H1 (cell line): ENCODE measurements at regions not wholly inside any gene's neighbourhood (a gene's known extent, or its start where the extent isn't known, plus 50 kb on each side); places are given as distances from the start of the nearest gene placed in this dataset.

Experiments used
- CTCF ChIA-PET: fragments of 300-600 bp; sonication (Branson Sonifier 250); formaldehyde crosslinking; loops from one replicate; lab custom pipeline; 2021; ENCODE audit not compliant: partially characterized antibody; lab: Charles Lee
- POLR2A ChIA-PET: fragments of 300-600 bp; sonication (Branson Sonifier 250); formaldehyde crosslinking; loops from one replicate; lab custom pipeline; 2021; ENCODE audit warnings: inconsistent platforms; ENCODE audit not compliant: partially characterized antibody; lab: Charles Lee
- DNase-seq, 2 experiments: peaks; one replicate each; pipeline versions ENCODE4 v3.0.0 to v3.0.0-alpha.2; 2010 to 2022; ENCODE audit warnings: low spot score in 2 of 2, low read depth in 1 of 2, mixed read lengths in 1 of 2
- FAIRE-seq: peaks from 2 replicates; lab custom pipeline; 2011; peaks lifted over from hg19 to GRCh38; lab: Jason Lieb, UNC
- H2AFZ ChIP-seq: 2 replicates; pipeline ENCODE4 v1.8.1; 2012; ENCODE audit warnings: low read length, inconsistent platforms
- H2AK5ac ChIP-seq: 2 replicates; pipeline ENCODE4 v1.6.1; 2013; ENCODE audit warnings: low read depth, low read length
- H2BK120ac ChIP-seq: replicated peaks from 2 replicates; pipeline ENCODE3; 2013; ENCODE audit warnings: low read depth, low read length, inconsistent platforms
- H2BK12ac ChIP-seq: 2 replicates; pipeline ENCODE4 v1.6.1; 2013; ENCODE audit warnings: low read depth, low read length
- H2BK15ac ChIP-seq: 2 replicates; pipeline ENCODE4 v1.6.1; 2013; ENCODE audit warnings: low read length
- H2BK20ac ChIP-seq: 2 replicates; pipeline ENCODE4 v1.6.1; 2013; ENCODE audit warnings: low read length
- H2BK5ac ChIP-seq: 2 replicates; pipeline ENCODE4 v1.6.1; 2013; ENCODE audit warnings: low read depth, low read length
- H3K14ac ChIP-seq: 2 replicates; pipeline ENCODE4 v1.6.1; 2013; ENCODE audit warnings: inconsistent platforms; ENCODE audit not compliant: insufficient read length
- H3K18ac ChIP-seq: 2 replicates; pipeline ENCODE4 v1.6.1; 2013; ENCODE audit warnings: low read length; ENCODE audit errors: extremely low read depth
- H3K23ac ChIP-seq: 2 replicates; pipeline ENCODE4 v1.6.1; 2013; ENCODE audit warnings: inconsistent platforms; ENCODE audit not compliant: insufficient read length
- H3K23me2 ChIP-seq: 2 replicates; pipeline ENCODE4 v1.6.1; 2013; ENCODE audit warnings: low read depth, low read length
- H3K27ac ChIP-seq: 2 replicates; pipeline ENCODE4 v1.6.1; 2011; ENCODE audit warnings: low read depth, low read length, inconsistent platforms
- H3K27me3 ChIP-seq, 4 experiments: replicated peaks in 1 of 4; 1 replicate in 1 of 4; 2 replicates in 3 of 4; pipeline versions ENCODE4 v1.6.1 to v1.8.1; 2011 to 2013; ENCODE audit warnings: low read length in 3 of 4, mild to moderate bottlenecking in 3 of 4, inconsistent platforms in 2 of 4, mixed read lengths in 2 of 4, moderate library complexity in 1 of 4; ENCODE audit not compliant: control insufficient read depth in 3 of 4, insufficient read depth in 3 of 4; ENCODE audit errors: extremely low read depth in 1 of 4
- H3K36me3 ChIP-seq, 4 experiments: 2 replicates each; pipeline versions ENCODE4 v1.6.1 to v1.8.1; 2011 to 2013; ENCODE audit warnings: mild to moderate bottlenecking in 4 of 4, low read length in 3 of 4, moderate library complexity in 2 of 4, control low read depth in 1 of 4, inconsistent platforms in 1 of 4; ENCODE audit not compliant: insufficient read depth in 4 of 4, control insufficient read depth in 2 of 4
- H3K4ac ChIP-seq: replicated peaks from 2 replicates; pipeline ENCODE3; 2013; ENCODE audit warnings: low read length, low read depth, mixed read lengths, inconsistent platforms; ENCODE audit not compliant: insufficient read length
- H3K4me1 ChIP-seq, 4 experiments: replicated peaks in 1 of 4; 1 replicate in 1 of 4; 2 replicates in 3 of 4; pipeline versions ENCODE4 v1.6.1 to v1.8.1; 2011 to 2013; ENCODE audit warnings: low read length in 3 of 4, inconsistent platforms in 2 of 4, mixed read lengths in 1 of 4; ENCODE audit not compliant: insufficient read depth in 4 of 4, control insufficient read depth in 3 of 4
- H3K4me2 ChIP-seq, 2 experiments: 2 replicates each; pipeline versions ENCODE4 v1.6.1 to v1.8.1; 2011 to 2013; ENCODE audit warnings: low read depth in 2 of 2, low read length in 2 of 2, control low read depth in 1 of 2, inconsistent platforms in 1 of 2, mild to moderate bottlenecking in 1 of 2; ENCODE audit not compliant: insufficient read depth in 1 of 2
- H3K4me3 ChIP-seq, 4 experiments: fragments of 200-600, 300-600 bp in 1 of 4; sonication (generic), shearing (Covaris generic), sonication (Bioruptor Twin) in 1 of 4; 2 replicates each; pipeline versions ENCODE4 v1.5.1 to v1.8.1; 2011 to 2016; ENCODE audit warnings: low read length in 4 of 4, low read depth in 3 of 4, control low read depth in 2 of 4, inconsistent platforms in 2 of 4, mild to moderate bottlenecking in 2 of 4, mixed read lengths in 1 of 4, moderate library complexity in 1 of 4; ENCODE audit not compliant: insufficient read depth in 2 of 4; ENCODE audit errors: extremely low read depth in 1 of 4
- H3K56ac ChIP-seq: replicated peaks from 2 replicates; pipeline ENCODE3; 2013; ENCODE audit warnings: low read depth, mild to moderate bottlenecking, mixed read lengths, low read length, inconsistent platforms; ENCODE audit not compliant: insufficient read length
- H3K79me1 ChIP-seq: 2 replicates; pipeline ENCODE4 v1.6.1; 2013; ENCODE audit warnings: low read depth, low read length, control low read depth
- H3K79me2 ChIP-seq, 2 experiments: 2 replicates each; pipeline versions ENCODE4 v1.6.1 to v1.8.1; 2012 to 2013; ENCODE audit warnings: low read length in 2 of 2, mild to moderate bottlenecking in 2 of 2, inconsistent platforms in 1 of 2; ENCODE audit not compliant: insufficient read depth in 2 of 2, control insufficient read depth in 1 of 2
- H3K9ac ChIP-seq, 4 experiments: replicated peaks in 1 of 4; 1 replicate in 1 of 4; 2 replicates in 3 of 4; pipeline versions ENCODE4 v1.6.1 to v1.8.1; 2011 to 2013; ENCODE audit warnings: low read depth in 3 of 4, low read length in 3 of 4, control low read depth in 2 of 4, mild to moderate bottlenecking in 2 of 4, moderate library complexity in 2 of 4, inconsistent platforms in 1 of 4; ENCODE audit errors: extremely low read depth in 1 of 4
- H3K9me3 ChIP-seq, 2 experiments: 2 replicates each; pipeline versions ENCODE4 v1.6.1 to v1.8.1; 2012 to 2013; ENCODE audit warnings: mild to moderate bottlenecking in 2 of 2, moderate library complexity in 2 of 2, control low read depth in 1 of 2, inconsistent platforms in 1 of 2, low read depth in 1 of 2, low read length in 1 of 2, mixed read lengths in 1 of 2; ENCODE audit not compliant: insufficient read depth in 2 of 2
- H4K20me1 ChIP-seq, 2 experiments: replicated peaks in 1 of 2; 2 replicates each; pipeline versions ENCODE3 to v1.8.1; 2011 to 2013; ENCODE audit warnings: inconsistent platforms in 2 of 2, low read length in 2 of 2, mild to moderate bottlenecking in 1 of 2; ENCODE audit not compliant: insufficient read depth in 2 of 2, control insufficient read depth in 1 of 2
- H4K5ac ChIP-seq: 2 replicates; pipeline ENCODE4 v1.6.1; 2013; ENCODE audit warnings: low read length, low read depth, mixed read lengths, inconsistent platforms; ENCODE audit not compliant: insufficient read length
- H4K8ac ChIP-seq: 2 replicates; pipeline ENCODE4 v1.8.0; 2013; ENCODE audit warnings: mild to moderate bottlenecking, moderate library complexity, low read length, inconsistent platforms; ENCODE audit not compliant: insufficient read depth; ENCODE audit errors: extremely low read depth
- H4K91ac ChIP-seq: replicated peaks from 2 replicates; pipeline ENCODE3; 2013; ENCODE audit warnings: low read length, mixed read lengths, inconsistent platforms; ENCODE audit not compliant: insufficient read length
- ATF3 ChIP-seq: IDR thresholded peaks from 2 replicates; pipeline ENCODE4 v1.6.1; 2011; ENCODE audit warnings: low read depth, mild to moderate bottlenecking, low read length; ENCODE audit not compliant: insufficient read depth
- CREB1 ChIP-seq: IDR thresholded peaks from 2 replicates; pipeline ENCODE4 v1.6.1; 2012; ENCODE audit warnings: inconsistent platforms
- CTBP2 ChIP-seq: IDR thresholded peaks from 2 replicates; pipeline ENCODE4 v1.7.0; 2011; ENCODE audit warnings: borderline replicate concordance, mild to moderate bottlenecking, moderate library complexity, mixed read lengths, low read length; ENCODE audit not compliant: insufficient read depth, insufficient read length
- HDAC6 ChIP-seq: IDR thresholded peaks from one replicate; pipeline ENCODE4 v1.7.1; 2012; ENCODE audit warnings: low read depth, mild to moderate bottlenecking, inconsistent platforms, low read length, moderate library complexity
- KDM5A ChIP-seq: fragments of 200-600 bp; IDR thresholded peaks from 2 replicates; pipeline ENCODE4 v1.7.1; 2012; ENCODE audit warnings: mild to moderate bottlenecking, low read length, inconsistent platforms, mixed read lengths
- RAD21 ChIP-seq, 2 experiments: IDR thresholded peaks in 1 of 2; conservative IDR thresholded peaks in 1 of 2; 2 replicates each; pipeline ENCODE4 v1.6.1; 2011; ENCODE audit warnings: low read depth in 2 of 2, low read length in 2 of 2, improper control_type of control experiment in 1 of 2, inconsistent platforms in 1 of 2, mild to moderate bottlenecking in 1 of 2, moderate library complexity in 1 of 2
- USF2 ChIP-seq: IDR thresholded peaks from 2 replicates; pipeline ENCODE4 v1.6.1; 2011; ENCODE audit warnings: low read length, improper control_type of control experiment
- YY1 ChIP-seq: IDR thresholded peaks from 2 replicates; pipeline ENCODE4 v1.6.1; 2011; ENCODE audit warnings: low read depth, mild to moderate bottlenecking, low read length
- WGBS, 2 experiments: shearing (Covaris generic) in 1 of 2; methylation state at CpG; one replicate each; pipeline versions ENCODE4 v1.1.6 to v1.1.7; 2013 to 2015; ENCODE audit warnings: low lambda C conversion rate in 2 of 2, mixed read lengths in 2 of 2, inconsistent platforms in 1 of 2, low coverage in 1 of 2, missing lambda C conversion rate in 1 of 2; ENCODE audit not compliant: insufficient replicate concordance in 2 of 2, insufficient coverage in 1 of 2, insufficient read length in 1 of 2; ENCODE audit errors: extremely low coverage in 1 of 2, missing lambda C conversion rate in 1 of 2; 5-methylcytosine and 5-hydroxymethylcytosine counted together

GRCh38 chr1:14313731-14314431, 284.6 kb upstream of the KAZN start:
- Histone ChIP-seq H2BK12ac (no peak overlapping the region), H3K14ac (no peak overlapping the region), H4K91ac (no peak overlapping the region), H3K18ac (no peak overlapping the region), H3K23me2 (no peaks in the 10 kb centered on the region; the same call in 1 of the 2 replicates), H3K4me1 (no peaks in the 10 kb centered on the region), H2AK5ac (no peak overlapping the region), H2BK5ac (no peak overlapping the region), H3K4ac (no peak overlapping the region), H3K27ac (no peak overlapping the region), H2BK120ac (no peak overlapping the region), H2BK20ac (no peak overlapping the region), H3K4me3 (no peak overlapping the region), H3K9me3 (no peaks in the 10 kb centered on the region), H3K4me2 (no peak overlapping the region), H2AFZ (no peak overlapping the region), H3K9ac (no peak overlapping the region), H3K79me2 (no peaks in the 10 kb centered on the region), H2BK15ac (no peak overlapping the region), H3K23ac (no peak overlapping the region), H3K36me3 (no peaks in the 10 kb centered on the region), H3K79me1 (no peaks in the 10 kb centered on the region), H4K20me1 (no peaks in the 10 kb centered on the region), H4K8ac (no peak overlapping the region), H4K5ac (no peak overlapping the region), H3K56ac (no peak overlapping the region), H3K27me3 (no peaks in the 10 kb centered on the region)
- FAIRE-seq = no peak
- DNase-seq = no peak
- ChIA-PET POLR2A (no interaction called here), CTCF (no interaction called here)
- 86% methylated on average over 1 of the region's 1 CpG; no CpG with 5 or more reads in 1 of the 2 experiments for WGBS, 2 experiments
- TF ChIP-seq CREB1 (no peak), USF2 (no peak), HDAC6 (no peak), YY1 (no peak), RAD21 (IDR thresholded peaks at IDR 0.05 in 1 of 2, conservative IDR thresholded peaks at IDR 0.05 in 1 of 2; ENCODE audit: low read depth in 2 of 2, low read length in 2 of 2) (no peak), CTBP2 (no peak), ATF3 (no peak), KDM5A (no peak)
